HEK293 (cell line): ENCODE measurements at regions not wholly inside any gene's neighbourhood (a gene's known extent, or its start where the extent isn't known, plus 50 kb on each side); places are given as distances from the start of the nearest gene placed in this dataset.
A peak's percentile ranks its signal among the peaks of the same experiment; 100 is the strongest.

ENCODE experiments used
- CTCF ChIA-PET: fragments of 350-600 bp; formaldehyde crosslinking; extraction: SDS; loops from one replicate; lab custom pipeline; 2021; ENCODE audit warnings: antibody characterized with exemption; lab: Yijun Ruan, JAX
- POLR2A ChIA-PET: fragments of 300-600 bp; formaldehyde crosslinking; extraction: SDS; loops from one replicate; lab custom pipeline; 2020; ENCODE audit warnings: antibody characterized with exemption, inconsistent platforms; lab: Yijun Ruan, JAX
- H3K27ac ChIP-seq: fragments of 200-500 bp; sonication (Bioruptor generic); 2 replicates; pipeline ENCODE4 v1.5.1; 2014; ENCODE audit warnings: low read depth, low read length, control low read depth, inconsistent platforms; ENCODE audit errors: extremely low read depth
- H3K36me3 ChIP-seq, 2 experiments: fragments of 200-500 bp in 1 of 2; sonication (Bioruptor generic) in 1 of 2; 1 replicate in 1 of 2; 2 replicates in 1 of 2; pipeline ENCODE4 v1.5.1; 2014 to 2017; ENCODE audit warnings: inconsistent platforms in 2 of 2, low read length in 2 of 2; ENCODE audit not compliant: control insufficient read depth in 2 of 2, insufficient read depth in 1 of 2
- H3K4me1 ChIP-seq: fragments of 200-500 bp; sonication (Bioruptor generic); 2 replicates; pipeline ENCODE4 v1.5.1; 2014; ENCODE audit warnings: mild to moderate bottlenecking, low read length, inconsistent platforms; ENCODE audit not compliant: control insufficient read depth, insufficient read depth
- H3K4me3 ChIP-seq: 2 replicates; pipeline ENCODE4 v1.5.1; 2011; ENCODE audit warnings: low read depth, mild to moderate bottlenecking, control low read depth, low read length, moderate library complexity
- H3K9me3 ChIP-seq: fragments of 200-500 bp; sonication (Bioruptor generic); 2 replicates; pipeline ENCODE4 v1.5.1; 2014; ENCODE audit warnings: low read depth, low read length, inconsistent platforms; ENCODE audit not compliant: control insufficient read depth, insufficient read depth
- ATF2 ChIP-seq: fragments of 450-650 bp; formaldehyde crosslinking; IDR thresholded peaks from 2 replicates; pipeline ENCODE4 v1.5.1; 2016; ENCODE audit warnings: missing biosample characterization, missing genetic modification characterization, low read depth
- BCL11A ChIP-seq: fragments of 450-650 bp; formaldehyde crosslinking; IDR thresholded peaks from 2 replicates; pipeline ENCODE4 v1.5.1; 2016; ENCODE audit warnings: low read depth, missing biosample characterization, missing genetic modification characterization
- GLIS1 ChIP-seq: fragments of 450-650 bp; formaldehyde crosslinking; IDR thresholded peaks from 2 replicates; pipeline ENCODE4 v1.5.1; 2016; ENCODE audit warnings: missing biosample characterization, missing genetic modification characterization
- IKZF3 ChIP-seq: fragments of 450-650 bp; IDR thresholded peaks from 2 replicates; pipeline ENCODE4 v1.5.0; 2018; ENCODE audit warnings: missing biosample characterization, mild to moderate bottlenecking, missing genetic modification characterization, moderate library complexity
- MYNN ChIP-seq: fragments of 450-650 bp; formaldehyde crosslinking; IDR thresholded peaks from 2 replicates; pipeline ENCODE4 v1.5.1; 2016; ENCODE audit warnings: missing biosample characterization, missing genetic modification characterization, borderline replicate concordance
- PRDM10 ChIP-seq: fragments of 450-650 bp; formaldehyde crosslinking; IDR thresholded peaks from 2 replicates; pipeline ENCODE4 v1.5.1; 2016; ENCODE audit warnings: missing biosample characterization, missing genetic modification characterization
- PRDM6 ChIP-seq: fragments of 450-650 bp; formaldehyde crosslinking; IDR thresholded peaks from 2 replicates; pipeline ENCODE4 v1.5.1; 2017; ENCODE audit warnings: missing biosample characterization, missing genetic modification characterization
- SCRT2 ChIP-seq: fragments of 450-650 bp; formaldehyde crosslinking; IDR thresholded peaks from 2 replicates; pipeline ENCODE4 v1.5.1; 2016; ENCODE audit warnings: missing biosample characterization, missing genetic modification characterization
- TCF7L2 ChIP-seq: IDR thresholded peaks from 2 replicates; pipeline ENCODE4 v1.6.1; 2011; ENCODE audit warnings: low read depth, mild to moderate bottlenecking, inconsistent platforms, low read length, moderate library complexity, borderline replicate concordance
- ZFP3 ChIP-seq: fragments of 450-650 bp; formaldehyde crosslinking; IDR thresholded peaks from 2 replicates; pipeline ENCODE4 v1.5.1; 2016; ENCODE audit warnings: low read depth, missing biosample characterization, missing genetic modification characterization
- ZNF239 ChIP-seq: fragments of 450-650 bp; formaldehyde crosslinking; IDR thresholded peaks from 2 replicates; pipeline ENCODE4 v1.5.1; 2016; ENCODE audit warnings: missing biosample characterization, missing genetic modification characterization
- ZNF292 ChIP-seq: fragments of 450-650 bp; formaldehyde crosslinking; IDR thresholded peaks from 2 replicates; pipeline ENCODE4 v1.5.1; 2016; ENCODE audit warnings: low read depth, missing biosample characterization, missing genetic modification characterization, borderline replicate concordance
- ZNF350 ChIP-seq: fragments of 450-650 bp; formaldehyde crosslinking; IDR thresholded peaks from 2 replicates; pipeline ENCODE4 v1.5.0; 2017; ENCODE audit warnings: missing biosample characterization, mild to moderate bottlenecking, missing genetic modification characterization
- ZNF488 ChIP-seq: fragments of 450-650 bp; formaldehyde crosslinking; IDR thresholded peaks from 2 replicates; pipeline ENCODE4 v1.5.1; 2016; ENCODE audit warnings: missing biosample characterization, missing genetic modification characterization
- ZNF639 ChIP-seq: fragments of 450-650 bp; formaldehyde crosslinking; IDR thresholded peaks from 2 replicates; pipeline ENCODE4 v1.5.1; 2016; ENCODE audit warnings: missing biosample characterization, missing genetic modification characterization
- ZNF707 ChIP-seq: fragments of 450-650 bp; formaldehyde crosslinking; IDR thresholded peaks from 2 replicates; pipeline ENCODE4 v1.5.1; 2016; ENCODE audit warnings: missing biosample characterization, missing genetic modification characterization

- TF ChIP-seq ZNF639 (tag by site-specific recombination): no peak
- 0 out of 2 replicates have a peak, but pooled peaks have one; percentile 12 for TF ChIP-seq PRDM10
- TF ChIP-seq TCF7L2: peak; percentile 83; the same call in 1 of the 2 replicates
- peak; percentile 90 for TF ChIP-seq PRDM6 (tag by site-specific recombination)
- TF ChIP-seq SCRT2 (tag by site-specific recombination): peak; percentile 61; the same call in 1 of the 2 replicates
Observed at GRCh38 chr1:213519098-213519497, 468.1 kb downstream of the RPS6KC1 start (continued).

GRCh38 chr1:213521206-213521605 lies 466.6 kb upstream of the PROX1 start:
- ChIA-PET CTCF (no interaction called here), POLR2A (no interaction called here)
- no peaks in the 10 kb centered on the region for H3K9me3 ChIP-seq
- H3K4me1 ChIP-seq: no peaks in the 10 kb centered on the region
- TF ChIP-seq BCL11A: no peak
- TF ChIP-seq ZNF239 (tag by site-specific recombination): no peak
- TF ChIP-seq MYNN: no peak
- TF ChIP-seq ZNF350 (tag by site-specific recombination): no peak
- H3K27ac ChIP-seq: no peak overlapping the region
- H3K4me3 ChIP-seq: no peak overlapping the region
- no peaks in the 10 kb centered on the region for H3K36me3 ChIP-seq

GRCh38 chr1:213523781-213524398 lies 463.9 kb upstream of the PROX1 start:
- H3K4me3 ChIP-seq: no peak overlapping the region
- TF ChIP-seq IKZF3 (tag by site-specific recombination) (no peak), ZNF292 (tag by site-specific recombination) (no peak), ZNF707 (no peak), ZNF488 (tag by site-specific recombination) (no peak), GLIS1 (peak; percentile 38; the same call in 1 of the 2 replicates), ZFP3 (tag by site-specific recombination) (no peak), ATF2 (tag by site-specific recombination) (no peak)
- H3K36me3 ChIP-seq: no peaks in the 10 kb centered on the region
- ChIA-PET POLR2A (interaction anchor here (0.5 kb wide), 1 partner anchor 464 kb away, joined by 5 read pairs; the partner anchor contains the start of gene PROX1), CTCF (interaction anchor here (0.6 kb wide), 1 partner anchor 1079 kb away, joined by 3 read pairs; the partner anchor contains the start of gene CENPF)
- no peak overlapping the region for H3K27ac ChIP-seq
- H3K4me1 ChIP-seq: no peaks in the 10 kb centered on the region
- H3K9me3 ChIP-seq: no peaks in the 10 kb centered on the region
